ENCODE measurements at regions not wholly inside any gene's neighbourhood (a gene's known extent, or its start where the extent isn't known, plus 50 kb on each side); places are given as distances from the start of the nearest gene placed in this dataset.

DNA sequence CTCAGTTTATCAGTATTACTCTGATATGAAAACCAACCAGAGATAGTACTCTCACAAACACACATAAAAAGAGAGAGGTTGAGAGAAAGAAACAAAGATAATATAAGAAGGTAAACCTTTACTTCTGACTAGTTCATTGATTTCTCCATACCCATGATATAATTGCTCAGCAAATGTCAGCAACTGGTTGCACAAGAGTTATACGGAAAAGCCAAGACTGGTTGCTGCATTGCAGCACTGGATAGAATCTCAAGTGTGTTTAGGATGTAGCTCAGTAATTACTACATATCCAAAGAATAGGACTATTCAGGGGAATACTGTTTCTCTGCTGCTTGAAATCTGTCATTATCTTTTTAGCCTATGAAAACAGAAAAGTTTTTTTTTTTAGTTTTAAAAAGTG is 1332.8 kb downstream of the OLFM4 start:
- H3K36me3 ChIP-seq (replicated peaks in 1 of 2; ENCODE audit: control extremely low read depth in 1 of 2, control insufficient read depth in 1 of 2, extremely low read depth in 1 of 2, insufficient read depth in 2 of 2, low read length in 1 of 2), result no peaks in the 10 kb centered on the region
- no CpG with 5 or more reads among the region's 1 CpG for WGBS (ENCODE audit: insufficient coverage)
- no peak for TF ChIP-seq CTCF (IDR thresholded peaks at IDR 0.05)
- TF ChIP-seq EZH2 (IDR thresholded peaks at IDR 0.05; ENCODE audit: borderline replicate concordance, insufficient read depth, low read depth, low read length, poor library complexity, severe bottlenecking), result no peak
- H3K4me1 Mint-ChIP-seq, result no peaks in the 10 kb centered on the region
- H3K9ac ChIP-seq (ENCODE audit: low read length), result no peak overlapping the region
- CTCF ChIA-PET, result no interaction called here
- H3K4me1 ChIP-seq (ENCODE audit: control insufficient read depth in 2 of 2, insufficient read depth in 2 of 2, low read length in 2 of 2), result no peaks in the 10 kb centered on the region
- no peaks in the 10 kb centered on the region for H3K27me3 Mint-ChIP-seq
- POLR2A ChIA-PET, result no interaction called here
- no peak for ATAC-seq (ENCODE audit: low read depth)
- no peak overlapping the region for H3K4me3 ChIP-seq (ENCODE audit: control extremely low read depth in 1 of 5, extremely low read depth in 1 of 5, insufficient read depth in 1 of 5, low read depth in 2 of 5, low read length in 4 of 5)
- no peaks in the 10 kb centered on the region for H3K27me3 ChIP-seq (replicated peaks in 1 of 4; ENCODE audit: control extremely low read depth in 1 of 4, control insufficient read depth in 3 of 4, insufficient read depth in 4 of 4, low read length in 3 of 4)
- intact Hi-C loops (cut with micrococcal nuclease), result no loop called here
- H3K4me2 ChIP-seq (replicated peaks; ENCODE audit: low read depth, low read length, poor library complexity, severe bottlenecking), result no peak overlapping the region
- H4K20me1 ChIP-seq (ENCODE audit: control insufficient read depth, insufficient read depth, low read length, poor library complexity, severe bottlenecking), result no peaks in the 10 kb centered on the region
- H3K9me3 ChIP-seq (ENCODE audit: control extremely low read depth in 1 of 3, control insufficient read depth in 2 of 3, insufficient read depth in 1 of 3, low read length in 2 of 3), result peaks cover 0 to 3% (median 0%) of the 10 kb centered on the region in 3 donors
- H3K27ac ChIP-seq (ENCODE audit: low read length in 2 of 2), result no peak overlapping the region
- DNase-seq, result no peak
- no peak overlapping the region for H3K4me3 Mint-ChIP-seq
- H3K9me3 Mint-ChIP-seq (ENCODE audit: insufficient read depth), result peaks cover 1% of the 10 kb centered on the region
- H2AFZ ChIP-seq (ENCODE audit: insufficient read depth, low read depth, low read length, poor library complexity, severe bottlenecking), result no peak overlapping the region
- no peak overlapping the region for H3K27ac Mint-ChIP-seq
- no peaks in the 10 kb centered on the region for H3K79me2 ChIP-seq (ENCODE audit: control insufficient read depth, insufficient read depth, low read length)

GRCh38 chr13:54366728-54367127 is 1338.1 kb downstream of the OLFM4 start:
- no peaks in the 10 kb centered on the region for H4K20me1 ChIP-seq (ENCODE audit: control insufficient read depth, insufficient read depth, low read length, poor library complexity, severe bottlenecking)
- Mint-ChIP-seq H3K4me1 (no peaks in the 10 kb centered on the region), H3K27me3 (no peaks in the 10 kb centered on the region), H3K27ac (no peak overlapping the region), H3K4me3 (no peak overlapping the region), H3K9me3 (ENCODE audit: insufficient read depth) (no peaks in the 10 kb centered on the region)
- intact Hi-C loops (cut with micrococcal nuclease), result no loop called here
- H3K4me2 ChIP-seq (replicated peaks; ENCODE audit: low read depth, low read length, poor library complexity, severe bottlenecking), result no peak overlapping the region
- H3K27ac ChIP-seq (ENCODE audit: low read length in 2 of 2), result no peak overlapping the region
- POLR2A ChIA-PET, result no interaction called here
- no peaks in the 10 kb centered on the region for H3K4me1 ChIP-seq (ENCODE audit: control insufficient read depth in 2 of 2, insufficient read depth in 2 of 2, low read length in 2 of 2)
- H3K79me2 ChIP-seq (ENCODE audit: control insufficient read depth, insufficient read depth, low read length), result no peaks in the 10 kb centered on the region
- no peaks in the 10 kb centered on the region for H3K27me3 ChIP-seq (replicated peaks in 1 of 4; ENCODE audit: control extremely low read depth in 1 of 4, control insufficient read depth in 3 of 4, insufficient read depth in 4 of 4, low read length in 3 of 4)
- H3K36me3 ChIP-seq (replicated peaks in 1 of 2; ENCODE audit: control extremely low read depth in 1 of 2, control insufficient read depth in 1 of 2, extremely low read depth in 1 of 2, insufficient read depth in 2 of 2, low read length in 1 of 2), result no peaks in the 10 kb centered on the region
- no peak overlapping the region for H2AFZ ChIP-seq (ENCODE audit: insufficient read depth, low read depth, low read length, poor library complexity, severe bottlenecking)
- ATAC-seq (ENCODE audit: low read depth) (no peak), DNase-seq (no peak)
- H3K9ac ChIP-seq (ENCODE audit: low read length), result no peak overlapping the region
- CTCF ChIA-PET, result no interaction called here
- WGBS (ENCODE audit: insufficient coverage), result no CpG with 5 or more reads among the region's 1 CpG
- H3K9me3 ChIP-seq (ENCODE audit: control extremely low read depth in 1 of 3, control insufficient read depth in 2 of 3, insufficient read depth in 1 of 3, low read length in 2 of 3), result no peaks in the 10 kb centered on the region
- H3K4me3 ChIP-seq (ENCODE audit: control extremely low read depth in 1 of 5, extremely low read depth in 1 of 5, insufficient read depth in 1 of 5, low read depth in 2 of 5, low read length in 4 of 5), result no peak overlapping the region
- no peak for TF ChIP-seq EZH2 (IDR thresholded peaks at IDR 0.05; ENCODE audit: borderline replicate concordance, insufficient read depth, low read depth, low read length, poor library complexity, severe bottlenecking)
- no peak for TF ChIP-seq CTCF (IDR thresholded peaks at IDR 0.05)

All from B cell (primary cell).